ENCODE measurements at regions not wholly inside any gene's neighbourhood (a gene's known extent, or its start where the extent isn't known, plus 50 kb on each side); places are given as distances from the start of the nearest gene placed in this dataset.

DNA sequence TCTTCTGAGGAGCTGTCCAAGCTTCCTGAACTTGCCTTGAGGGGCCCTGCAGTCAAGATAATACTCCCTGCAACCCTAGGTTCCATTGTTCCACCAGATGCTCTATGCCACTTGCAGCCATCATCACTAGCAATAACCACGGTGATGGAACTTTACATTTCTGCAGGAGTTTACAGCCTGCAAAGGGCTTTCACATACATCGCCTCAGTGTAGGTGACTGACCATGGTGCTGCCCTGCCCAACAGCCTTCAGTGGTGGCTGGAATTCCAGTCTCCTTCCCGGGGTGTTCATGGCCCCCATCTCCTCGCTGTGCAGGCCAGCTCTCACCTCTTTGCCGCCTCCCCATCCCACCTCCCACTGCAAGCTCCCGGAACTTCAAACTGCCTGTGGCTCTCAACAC, 225.5 kb upstream of the ECI2 start:
- TF ChIP-seq CTCF (IDR thresholded peaks at IDR 0.05) (no peak), POLR2A (IDR thresholded peaks at IDR 0.05) (no peak)

Measured in lower leg skin (tissue), 3 donors.